HepG2 (cell line): ENCODE measurements at regions not wholly inside any gene's neighbourhood (a gene's known extent, or its start where the extent isn't known, plus 50 kb on each side); places are given as distances from the start of the nearest gene placed in this dataset.

Source experiments
- HMG20A ChIP-seq: IDR thresholded peaks from 2 replicates; pipeline ENCODE4 v1.6.1; 2016; ENCODE audit warnings: borderline replicate concordance
- POLR2AphosphoS5 ChIP-seq: IDR thresholded peaks from 2 replicates; pipeline ENCODE4 v1.6.1; 2012; ENCODE audit warnings: low read depth, low read length

- TF ChIP-seq HMG20A (CRISPR knock-in tag) (no peak), POLR2AphosphoS5 (no peak)
These were observed 758.7 kb downstream of the TMEM182 start for GRCh38 chr2:103520547-103520946.
